Left ventricle myocardium superior (tissue), 1 donor: ENCODE measurements at regions not wholly inside any gene's neighbourhood (a gene's known extent, or its start where the extent isn't known, plus 50 kb on each side); places are given as distances from the start of the nearest gene placed in this dataset.
"Not testable (repeated sequence)": the region's sequence is repeated elsewhere in the genome, so short reads cannot be mapped to it uniquely, and the experiment has no call there.

Experiments used
- ATAC-seq: fragments of 200-7000 bp; cut with Tn5 transposase; one replicate; pipeline ENCODE4 v1.9.1; 2020; ENCODE audit warnings: mild to moderate bottlenecking, moderate library complexity
- DNase-seq: peaks from one replicate; pipeline ENCODE4 v3.0.0-alpha.2; 2020
- intact Hi-C: fragments of 100-400 bp; cut with micrococcal nuclease; formaldehyde crosslinking; loops from one replicate; pipeline ENCODE4 v1.11.0; 2022
- donor health status: DM: no; HTN: yes; CAD: no; lungs with severe emphysema.

DNA sequence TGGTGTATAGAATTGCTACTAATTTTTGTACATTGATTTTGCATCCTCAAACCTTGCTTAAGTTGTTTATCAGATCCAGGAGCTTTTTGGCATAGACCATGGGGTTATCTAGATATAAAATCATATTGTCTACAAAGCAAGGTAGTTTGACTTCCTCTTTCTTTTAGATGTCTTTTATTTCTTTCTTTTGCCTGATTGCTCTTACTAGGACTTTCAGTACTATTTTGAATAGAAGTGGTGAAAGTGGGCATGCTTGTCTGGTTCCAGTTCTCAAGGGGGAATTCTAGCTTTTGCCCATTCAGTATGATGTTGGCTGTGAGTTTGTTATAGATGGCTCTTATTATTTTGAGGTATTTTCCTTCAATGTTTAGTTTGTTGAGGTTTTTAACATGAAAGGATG, 187.9 kb upstream of the LCORL start:
- ATAC-seq (no peak), DNase-seq (no peak)
- intact Hi-C loops: no loop called here

DNA sequence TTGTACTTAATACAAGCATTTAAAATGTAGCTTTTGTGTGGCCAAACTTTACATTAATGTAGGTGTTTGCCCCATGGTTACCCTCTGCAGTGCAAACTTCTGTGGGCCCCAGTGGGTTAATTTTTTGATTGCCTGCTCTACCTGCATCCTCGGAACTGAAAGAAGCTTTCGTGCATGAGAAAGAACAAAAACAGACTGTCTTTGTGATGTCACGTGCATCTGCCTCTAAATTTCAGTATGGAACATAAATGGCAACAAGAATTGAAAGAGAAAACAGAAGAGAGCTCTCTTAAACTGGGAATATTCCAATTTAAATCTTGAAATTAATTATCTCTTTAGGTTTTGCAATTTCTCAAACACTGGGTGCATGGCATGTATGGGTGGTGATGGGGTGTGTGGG, 182.4 kb upstream of the LCORL start:
- DNase-seq (no peak), ATAC-seq (no peak)
- intact Hi-C loops: no loop called here

DNA sequence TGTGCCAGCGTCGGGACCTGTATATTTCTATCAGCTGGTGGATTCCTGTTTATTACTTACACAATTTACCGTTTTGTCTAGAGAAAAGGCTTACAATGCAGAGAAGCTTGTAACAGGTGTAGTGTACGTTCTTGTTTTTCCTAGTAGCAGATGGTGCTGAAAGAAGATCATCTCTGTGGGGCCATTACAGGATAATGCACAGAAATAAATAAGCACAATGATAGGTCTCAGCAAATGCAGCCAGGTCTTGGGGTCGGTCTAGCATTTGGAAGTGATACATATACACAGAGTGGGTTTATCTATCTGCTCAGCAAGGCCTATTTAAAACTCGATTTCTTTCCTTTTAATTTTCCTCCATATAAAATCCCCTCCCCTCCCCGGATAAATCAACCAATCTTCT, 180.9 kb upstream of the LCORL start:
- DNase-seq (no peak), ATAC-seq (no peak)
- intact Hi-C loops: no loop called here

DNA sequence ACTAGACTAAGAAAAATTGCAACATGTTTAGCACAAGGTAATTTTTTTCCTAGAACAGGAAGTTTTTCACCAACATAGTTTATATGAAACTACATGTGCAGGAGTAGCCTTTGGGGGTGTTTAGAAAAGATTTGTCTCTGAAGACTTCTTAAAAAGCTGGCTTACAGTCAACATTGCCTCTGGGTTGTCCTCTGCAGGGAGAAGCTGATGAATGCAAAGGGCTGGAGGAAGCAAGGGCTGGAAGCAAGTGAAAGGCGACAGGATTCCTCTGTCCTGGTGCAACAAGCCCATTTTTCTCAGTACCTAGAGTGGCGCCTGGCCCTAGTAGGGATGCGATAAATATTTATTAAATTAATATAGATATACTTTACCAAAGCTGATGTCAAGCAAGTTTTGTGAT, 180.3 kb upstream of the LCORL start:
- intact Hi-C loops: no loop called here
- ATAC-seq: no peak
- DNase-seq: no peak

DNA sequence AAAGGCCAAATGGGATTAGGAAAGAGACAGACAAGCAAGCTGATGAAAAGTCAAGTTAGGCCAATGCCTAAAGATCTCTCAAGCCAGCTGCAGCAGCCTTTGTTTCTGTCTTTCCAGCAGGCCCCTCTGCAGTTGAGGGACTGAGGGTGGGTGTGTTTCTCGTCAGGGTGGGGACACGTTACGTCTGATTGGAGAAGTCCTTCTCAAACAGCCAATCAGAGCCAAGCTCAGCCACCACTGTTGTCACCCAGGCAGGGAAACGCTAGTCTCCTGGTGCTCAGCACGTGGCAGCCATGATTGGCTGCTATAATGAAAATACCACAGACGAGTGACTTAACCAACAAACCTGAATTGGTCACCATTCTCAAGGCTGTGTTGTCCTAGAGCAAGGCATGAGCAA, 177.1 kb upstream of the LCORL start:
- intact Hi-C loops: no loop called here
- no peak for ATAC-seq
- DNase-seq: no peak

DNA sequence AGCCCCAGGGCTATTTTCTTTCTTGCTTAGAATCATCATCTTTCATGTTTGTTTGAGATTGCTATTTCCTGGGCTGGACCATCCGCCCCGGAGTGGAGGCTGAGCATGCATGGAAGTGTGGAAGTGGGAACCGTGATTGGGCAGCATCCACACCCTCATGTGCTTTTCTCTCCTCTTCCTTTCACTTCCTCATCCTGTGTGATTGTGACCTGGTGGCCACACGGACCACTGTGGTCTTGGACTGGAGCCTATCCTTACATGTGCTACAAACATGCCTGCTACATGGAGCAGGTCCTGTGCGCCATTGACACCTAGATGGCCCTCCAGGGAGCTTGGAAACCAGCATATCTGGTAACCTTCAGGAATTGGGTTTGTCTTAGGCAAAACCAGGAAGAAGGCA, 175.9 kb upstream of the LCORL start:
- intact Hi-C loops: no loop called here
- DNase-seq: no peak
- ATAC-seq: no peak

DNA sequence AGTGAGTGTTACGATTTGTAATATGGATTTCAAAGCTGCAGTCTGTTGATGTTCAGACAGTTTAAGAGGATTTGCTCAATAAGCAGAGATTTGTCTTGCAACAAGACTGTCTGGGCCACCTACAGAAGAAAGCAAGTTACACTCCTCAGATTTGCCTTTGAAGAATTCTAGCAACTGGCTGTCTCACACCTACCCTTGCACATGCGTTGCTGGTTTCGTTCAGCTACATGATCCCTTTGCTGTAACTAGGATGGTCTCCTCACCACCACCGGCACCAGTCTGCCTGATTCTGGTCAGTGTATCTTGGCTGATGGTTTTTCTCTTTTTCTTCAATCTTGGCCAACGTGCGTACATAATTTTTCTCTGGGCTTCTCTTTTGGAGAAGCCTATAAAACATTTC, 172.7 kb upstream of the LCORL start:
- ATAC-seq (no peak), DNase-seq (no peak)
- intact Hi-C loops: no loop called here

DNA sequence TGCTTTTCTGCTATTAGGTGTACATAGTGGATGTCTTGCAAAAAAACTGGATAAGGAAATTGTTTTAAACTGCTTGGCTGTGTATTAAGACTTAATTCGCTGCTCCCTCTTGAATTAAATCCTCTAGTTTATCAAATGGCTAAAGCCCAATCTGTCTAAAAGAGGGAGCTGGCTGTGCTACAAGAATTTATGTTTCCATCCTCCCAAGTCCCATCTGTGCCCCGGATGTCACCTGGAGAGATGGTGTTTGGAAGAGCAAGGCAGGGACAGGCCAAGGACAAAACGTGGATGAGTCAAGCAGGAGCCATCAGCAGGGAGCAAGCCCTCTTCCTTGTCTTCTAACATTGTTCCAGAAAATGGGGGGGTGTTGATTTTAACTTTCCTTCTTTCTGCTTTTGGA, 171.3 kb upstream of the LCORL start:
- ATAC-seq: no peak
- intact Hi-C loops: no loop called here
- DNase-seq: no peak

DNA sequence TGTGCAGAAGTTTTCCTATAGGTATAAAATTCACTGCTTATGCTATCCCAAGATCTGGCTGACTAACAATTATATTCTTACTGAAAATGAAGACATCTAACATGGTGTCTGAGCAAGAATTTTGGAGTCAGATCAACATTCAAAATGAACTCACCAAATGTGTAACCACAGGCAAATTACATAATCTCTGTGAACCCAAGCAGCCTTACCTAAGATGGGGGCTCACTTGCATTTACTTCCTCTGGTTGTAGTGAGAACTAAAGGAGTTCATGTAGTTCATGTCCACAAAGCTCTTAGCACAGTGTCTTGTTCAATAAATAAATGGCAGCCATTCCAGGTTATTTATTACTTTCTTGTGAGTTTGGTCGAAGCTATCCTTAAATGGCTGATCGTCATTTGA, 163.9 kb upstream of the LCORL start:
- no peak for DNase-seq
- ATAC-seq: no peak
- intact Hi-C loops: no loop called here

DNA sequence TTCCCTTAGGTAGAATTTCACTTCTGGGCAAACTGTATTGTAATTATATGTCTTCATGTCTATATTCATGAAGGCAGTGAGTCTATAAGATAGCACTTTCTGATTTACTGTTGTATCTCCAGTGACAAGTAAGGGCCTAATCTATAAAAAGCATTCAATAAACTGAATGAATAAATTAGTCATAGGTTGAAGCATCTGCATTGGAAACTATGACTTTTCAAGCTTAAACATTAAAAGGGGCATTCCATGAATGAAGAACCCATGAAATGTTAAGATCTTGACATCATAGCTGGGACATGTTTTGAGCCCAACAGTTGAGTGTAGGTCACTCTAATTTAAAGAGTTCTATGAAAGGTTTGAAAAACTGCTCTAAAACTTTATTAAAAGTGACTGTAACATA, 159.3 kb upstream of the LCORL start:
- intact Hi-C loops: no loop called here
- DNase-seq: no peak
- no peak for ATAC-seq

DNA sequence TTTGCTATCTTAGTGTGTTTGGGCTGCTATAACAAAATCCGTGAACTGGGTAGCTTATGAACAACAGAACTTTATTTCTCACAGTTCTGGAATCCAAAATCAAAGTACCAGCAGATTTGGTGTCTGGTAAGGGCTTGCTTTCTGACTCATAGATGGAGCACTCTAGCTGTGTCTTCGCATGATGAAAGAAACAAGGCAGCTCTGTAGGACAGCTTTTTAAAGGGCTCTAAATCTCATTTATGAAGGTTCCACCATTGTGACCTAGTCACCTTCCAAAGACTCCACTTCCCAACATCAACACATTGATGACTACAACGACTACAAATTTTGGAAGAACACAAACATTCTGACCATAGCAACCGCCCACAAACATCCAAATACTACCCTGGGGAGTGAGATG, 158.6 kb upstream of the LCORL start:
- no peak for DNase-seq
- ATAC-seq: no peak
- intact Hi-C loops: no loop called here

DNA sequence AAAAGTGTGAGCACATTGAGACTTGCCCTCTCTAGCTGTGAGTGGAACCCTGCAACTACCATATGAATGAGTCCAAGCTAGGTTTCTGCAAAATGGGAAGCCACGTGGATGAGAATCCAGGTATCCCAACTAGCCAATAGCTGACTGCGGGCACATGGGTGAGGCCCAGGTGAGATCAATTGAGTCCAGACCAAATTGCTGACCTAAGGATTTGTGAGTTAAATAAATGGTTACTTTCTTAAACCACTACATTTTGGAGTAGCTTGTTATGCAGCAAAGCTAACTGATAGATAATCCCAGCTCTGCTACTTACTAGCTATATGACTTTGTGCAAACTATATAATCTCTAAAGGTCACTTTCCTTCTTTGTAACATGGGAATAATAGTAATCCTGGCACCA, 150.3 kb upstream of the LCORL start:
- DNase-seq (no peak), ATAC-seq (no peak)
- intact Hi-C loops: no loop called here

DNA sequence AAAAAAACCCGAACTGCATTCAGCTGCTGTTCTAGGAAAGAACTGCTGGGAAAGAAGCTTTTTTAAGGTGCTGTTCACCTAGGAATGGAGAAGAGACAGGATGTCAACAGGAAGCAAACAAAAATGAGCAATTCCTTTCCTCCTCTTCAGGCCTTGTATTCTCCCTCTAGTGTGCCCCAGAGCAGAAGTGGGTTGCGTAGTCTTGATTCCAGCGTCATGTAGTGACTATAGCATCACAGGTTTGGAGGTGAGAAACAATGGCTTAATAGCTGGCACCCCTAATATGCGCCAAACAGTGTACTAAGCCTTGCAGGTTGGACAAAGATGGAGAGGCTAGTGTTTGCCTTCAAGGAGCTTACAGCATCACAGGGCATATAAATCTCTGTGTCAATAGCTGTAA, 146.3 kb upstream of the LCORL start:
- ATAC-seq: no peak

DNA sequence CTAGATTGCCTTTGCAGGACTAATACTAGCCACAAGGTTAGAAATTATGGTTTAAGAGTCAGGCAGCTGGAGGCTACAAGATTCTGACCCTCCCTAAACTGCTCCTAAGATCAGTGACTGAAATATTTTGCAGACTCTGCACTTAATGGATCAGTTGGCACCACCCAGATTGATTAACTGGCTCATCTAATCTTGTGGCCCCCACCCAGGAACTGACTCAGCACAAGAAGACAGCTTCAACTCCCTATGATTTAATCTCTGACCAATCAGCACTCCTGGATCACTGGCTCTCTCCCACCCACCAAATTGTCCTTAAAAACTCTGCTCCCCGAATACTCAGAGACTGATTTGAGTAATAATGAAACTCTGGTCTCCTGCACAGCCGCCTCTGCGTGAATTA, 145.4 kb upstream of the LCORL start:
- intact Hi-C loops: no loop called here

More for the DNA sequence above, 146.3 kb upstream of the LCORL start:
- intact Hi-C loops: no loop called here
- no peak for DNase-seq

DNA sequence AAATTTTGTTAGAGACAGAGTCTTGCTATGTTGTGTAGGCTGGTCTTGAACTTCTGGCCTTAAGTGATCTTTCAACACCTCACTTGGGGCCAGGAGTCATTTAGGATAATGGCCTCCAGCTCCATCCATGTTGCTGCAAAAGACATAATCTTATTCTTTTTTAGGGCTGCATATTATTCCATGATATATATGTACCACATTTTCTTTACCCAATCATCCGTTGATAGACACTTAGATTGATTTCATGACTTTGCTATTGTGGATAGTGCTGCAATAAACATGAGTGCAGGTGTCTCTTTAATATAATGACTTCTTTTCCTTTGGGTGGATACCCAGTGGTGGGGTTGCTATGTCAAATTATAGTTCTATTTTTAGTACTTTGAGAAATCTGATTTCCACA, 140.9 kb upstream of the LCORL start:
- intact Hi-C loops: no loop called here
- ATAC-seq: no peak
- DNase-seq: no peak

More for the DNA sequence above, 145.4 kb upstream of the LCORL start:
- DNase-seq (no peak), ATAC-seq (no peak)

DNA sequence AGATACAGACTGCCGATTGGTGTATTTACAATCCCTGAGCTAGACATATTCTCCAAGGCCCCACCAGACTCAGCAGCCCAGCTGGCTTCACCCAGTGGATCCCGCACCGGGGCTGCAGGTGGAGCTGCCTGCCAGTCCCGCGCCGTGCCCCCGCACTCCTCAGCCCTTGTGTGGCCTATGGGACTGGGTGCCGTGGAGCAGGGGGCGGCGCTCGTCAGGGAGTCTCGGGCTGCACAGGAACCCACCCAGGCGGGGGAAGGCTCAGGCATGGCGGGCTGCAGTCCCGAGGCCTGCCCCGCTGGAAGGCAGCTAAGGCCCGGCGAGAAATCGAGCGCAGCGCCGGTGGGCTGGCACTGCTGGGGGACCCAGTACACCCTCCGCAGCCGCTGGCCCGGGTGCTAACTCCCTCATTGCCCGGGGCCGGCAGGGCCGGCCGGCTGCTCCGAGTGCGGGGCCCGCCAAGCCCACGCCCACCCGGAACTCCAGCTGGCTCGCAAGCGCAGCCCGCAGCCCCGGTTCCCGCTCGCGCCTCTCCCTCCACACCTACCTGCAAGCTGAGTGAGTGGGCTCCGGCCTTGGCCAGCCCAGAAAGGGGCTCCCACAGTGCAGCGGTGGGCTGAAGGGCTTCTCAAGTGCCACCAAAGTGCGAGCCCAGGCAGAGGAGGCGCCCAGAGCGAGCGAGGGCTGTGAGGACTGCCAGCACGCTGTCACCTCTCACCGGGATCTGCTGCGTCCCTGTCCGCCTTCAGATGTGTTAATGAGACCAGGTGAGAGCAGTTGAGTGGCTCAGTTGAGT, 137.8 kb upstream of the LCORL start:
- not testable (repeated sequence) for ATAC-seq

DNA sequence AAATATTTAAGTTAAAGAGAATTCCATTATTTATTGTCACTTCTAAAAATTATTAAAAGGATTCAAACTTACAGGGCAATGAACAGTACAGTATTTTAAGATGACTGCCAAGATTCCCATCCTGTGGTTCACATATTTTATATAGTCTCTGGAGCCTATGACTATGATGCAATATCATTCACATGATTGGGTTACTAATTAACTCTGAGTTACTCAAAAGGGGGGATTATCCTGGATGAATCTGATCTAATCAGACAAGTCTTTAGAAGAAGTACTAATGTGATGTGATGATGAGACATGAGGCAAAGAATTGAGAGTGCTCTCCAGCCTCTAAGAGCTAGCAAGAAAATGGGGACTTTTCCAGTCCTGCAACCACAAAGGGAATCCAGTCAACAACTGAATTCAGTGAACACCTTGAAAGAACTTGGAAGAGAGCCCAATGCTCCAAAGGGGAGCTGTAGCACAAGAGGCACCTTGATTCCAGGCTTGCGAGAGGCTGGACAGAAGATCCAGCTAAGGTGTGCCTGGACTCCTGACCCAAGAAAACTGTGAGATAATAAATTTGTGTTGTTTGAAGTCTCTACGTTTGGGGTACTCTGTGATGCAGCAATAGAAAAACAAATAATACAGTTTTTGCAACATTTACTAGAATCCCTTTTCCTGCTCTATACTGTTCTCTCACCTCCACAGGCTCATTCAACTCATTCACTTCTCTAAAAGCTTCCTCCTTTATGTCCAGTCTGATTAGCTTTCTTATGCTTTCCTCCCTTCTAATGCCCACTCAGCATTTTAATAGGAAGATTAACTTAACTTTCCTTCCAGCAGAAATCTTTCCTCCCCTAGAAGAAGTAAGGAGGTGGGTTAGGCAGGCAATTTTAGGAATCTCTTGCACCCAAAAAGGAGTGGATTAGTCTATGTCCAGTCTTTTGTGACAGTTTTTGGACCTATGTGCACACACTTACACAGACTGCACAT, 133.8 kb upstream of the LCORL start:
- no peak for ATAC-seq
- DNase-seq: no peak
- intact Hi-C loops: no loop called here

More for the DNA sequence above, 137.8 kb upstream of the LCORL start:
- intact Hi-C loops, DNase-seq: not testable (repeated sequence)

DNA sequence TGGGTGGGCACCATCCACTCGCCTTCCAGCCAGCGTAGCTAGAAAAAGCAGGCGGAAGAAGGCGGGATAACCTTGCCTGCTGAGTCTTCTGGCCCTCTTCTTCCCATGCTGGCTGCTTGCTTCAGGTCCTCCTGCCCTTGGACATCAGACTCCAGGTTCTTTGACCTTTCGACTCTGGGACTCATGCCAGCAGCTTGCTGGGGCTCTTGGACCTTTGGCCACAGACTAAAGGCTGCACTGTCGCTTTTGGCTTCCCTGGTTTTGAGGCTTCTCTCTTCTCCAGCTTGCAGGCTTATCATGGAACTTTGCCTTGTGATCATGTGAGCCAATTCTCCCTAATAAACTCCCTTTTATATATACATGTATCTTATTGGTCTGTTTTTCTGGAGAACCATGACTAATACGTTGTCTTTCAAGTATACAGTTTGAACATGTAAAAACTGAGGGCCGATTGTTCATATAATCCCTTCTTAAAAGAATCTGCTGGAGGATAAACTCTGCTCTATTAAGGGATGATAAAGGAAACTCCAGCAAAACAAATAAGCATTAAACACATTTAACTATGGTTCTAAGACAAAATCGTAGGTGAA, 116.6 kb upstream of the LCORL start:
- ATAC-seq (no peak), DNase-seq (no peak)
- intact Hi-C loops: no loop called here

DNA sequence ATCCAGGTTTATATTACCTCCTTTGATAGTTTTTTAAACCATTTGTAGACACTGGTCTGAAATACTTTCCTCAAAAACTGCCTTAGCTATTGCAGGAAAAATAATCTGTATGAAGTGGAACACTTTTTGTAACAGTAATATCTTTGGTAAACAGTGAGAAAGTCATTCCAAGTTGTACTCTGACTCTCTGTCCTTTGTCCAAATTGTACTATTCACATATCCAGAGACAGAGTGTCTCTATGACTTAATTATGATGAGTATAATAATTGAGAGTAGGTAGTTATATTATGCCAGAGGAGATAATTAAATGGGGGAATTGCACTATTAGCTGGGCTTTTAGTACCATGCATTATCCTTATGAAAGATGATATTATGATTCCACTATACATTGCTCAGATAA, 112.6 kb upstream of the LCORL start:
- intact Hi-C loops: no loop called here
- ATAC-seq (no peak), DNase-seq (no peak)

DNA sequence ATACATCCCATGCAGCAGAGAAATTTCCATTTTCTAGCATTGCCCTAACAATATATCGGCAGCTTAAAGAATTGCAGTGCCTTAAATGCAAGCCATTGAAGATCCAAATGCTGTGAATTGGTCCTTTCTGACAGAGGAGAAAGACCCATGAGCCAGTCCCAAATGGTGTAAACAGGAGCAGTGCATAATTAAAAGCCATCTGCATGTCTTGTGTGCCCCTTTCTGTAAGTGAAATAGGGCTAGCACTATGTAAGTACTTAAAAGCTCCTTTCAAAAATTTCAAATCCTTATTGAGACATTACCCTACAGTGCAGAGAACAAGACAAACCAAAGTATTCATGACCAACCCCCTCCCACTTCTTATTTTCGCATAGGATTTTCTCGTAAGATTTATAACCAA, 108.7 kb upstream of the LCORL start:
- intact Hi-C loops: no loop called here
- no peak for ATAC-seq
- no peak for DNase-seq
